ENCODE measurements at regions not wholly inside any gene's neighbourhood (a gene's known extent, or its start where the extent isn't known, plus 50 kb on each side); places are given as distances from the start of the nearest gene placed in this dataset.

- Histone ChIP-seq H3K36me3 (replicated peaks in 1 of 2; ENCODE audit: control insufficient read depth in 1 of 2, insufficient read depth in 2 of 2, low read length in 2 of 2) (no peaks in the 10 kb centered on the region), H4K20me1 (ENCODE audit: insufficient read depth, low read length) (no peaks in the 10 kb centered on the region), H3K9ac (ENCODE audit: insufficient read depth, low read depth, low read length) (no peak overlapping the region), H3K4me3 (replicated peaks in 1 of 3; ENCODE audit: insufficient read depth in 1 of 3, low read depth in 2 of 3, low read length in 3 of 3) (no peak overlapping the region), H3K4me2 (ENCODE audit: low read depth, low read length) (no peak overlapping the region), H3K27me3 (ENCODE audit: control insufficient read depth in 1 of 2, insufficient read depth in 2 of 2, low read length in 2 of 2) (no peaks in the 10 kb centered on the region), H3K4me1 (ENCODE audit: insufficient read depth, low read length) (no peaks in the 10 kb centered on the region), H3K27ac (ENCODE audit: extremely low read length, insufficient read depth, low read length) (no peak overlapping the region), H3K79me2 (ENCODE audit: insufficient read depth, low read length) (no peaks in the 10 kb centered on the region), H3K9me3 (ENCODE audit: low read length) (no peaks in the 10 kb centered on the region), H2AFZ (ENCODE audit: low read length) (no peak overlapping the region)
- ATAC-seq (no peak), DNase-seq (ENCODE audit: low spot score) (no peak), FAIRE-seq (no peak)
- TF ChIP-seq ZNF639 (CRISPR knock-in tag; conservative IDR thresholded peaks at IDR 0.05) (no peak), SMYD3 (CRISPR knock-in tag; IDR thresholded peaks at IDR 0.05) (no peak), POLR2AphosphoS2 (IDR thresholded peaks at IDR 0.05; ENCODE audit: low read depth, low read length) (no peak), GABPB1 (CRISPR knock-in tag; IDR thresholded peaks at IDR 0.05) (no peak), ZNF318 (CRISPR knock-in tag; IDR thresholded peaks at IDR 0.05) (no peak), MLLT10 (CRISPR knock-in tag; IDR thresholded peaks at IDR 0.05) (no peak), SNAPC5 (CRISPR knock-in tag; IDR thresholded peaks at IDR 0.05; ENCODE audit: borderline replicate concordance) (no peak), ZNF256 (CRISPR knock-in tag; conservative IDR thresholded peaks at IDR 0.05) (no peak), SP4 (CRISPR knock-in tag; IDR thresholded peaks at IDR 0.05) (no peak), RXRB (CRISPR knock-in tag; IDR thresholded peaks at IDR 0.05; ENCODE audit: borderline replicate concordance) (no peak), ZNF263 (CRISPR knock-in tag; IDR thresholded peaks at IDR 0.05) (no peak)
- 4% methylated on average over 2 of the region's 2 CpGs for WGBS (ENCODE audit: low lambda C conversion rate)
- intact Hi-C loops (cut with micrococcal nuclease; ENCODE audit: unreplicated experiment): no loop called here
- in situ Hi-C loops (cut with HindIII; ENCODE audit: extremely low pct_ligation_motif_present, low pct_unique_long_range_greater_than_20kb): no loop called here
- ChIA-PET CTCF (ENCODE audit: low intra/inter-chr PET ratio, low total read pairs) (no interaction called here), POLR2A (no interaction called here)
- no TSS peak for BruUV-seq (replicated peaks)
Measured at GRCh38 chr4:178799204-178799603, 1357.0 kb upstream of the AGA start.

Data from HepG2 (cell line).